ENCODE measurements at regions not wholly inside any gene's neighbourhood (a gene's known extent, or its start where the extent isn't known, plus 50 kb on each side); places are given as distances from the start of the nearest gene placed in this dataset.

GRCh38 chr2:236689393-236689700 is 119.7 kb downstream of the ACKR3 start:
- no peak for DNase-seq (ENCODE audit: low read depth, low spot score)

DNA sequence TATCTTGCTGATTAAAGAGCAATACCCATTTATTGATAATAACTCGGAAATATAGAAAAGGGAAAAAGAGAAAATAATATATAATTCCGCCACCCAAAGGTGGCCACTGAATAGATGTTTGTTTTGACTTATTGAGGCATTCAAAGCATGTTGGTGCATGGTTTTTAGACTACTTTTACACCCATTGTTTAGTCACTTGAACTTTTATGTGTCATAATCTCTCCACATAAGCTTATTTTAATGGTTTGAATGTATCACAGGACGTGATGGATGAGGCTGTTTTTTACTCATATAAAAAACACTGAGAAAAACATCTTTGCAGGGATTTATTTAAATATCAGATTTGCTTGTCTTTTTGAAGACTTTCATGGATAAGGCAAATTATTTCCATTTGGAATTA is 120.4 kb downstream of the ACKR3 start:
- no peak for DNase-seq (ENCODE audit: low read depth, low spot score)

DNA sequence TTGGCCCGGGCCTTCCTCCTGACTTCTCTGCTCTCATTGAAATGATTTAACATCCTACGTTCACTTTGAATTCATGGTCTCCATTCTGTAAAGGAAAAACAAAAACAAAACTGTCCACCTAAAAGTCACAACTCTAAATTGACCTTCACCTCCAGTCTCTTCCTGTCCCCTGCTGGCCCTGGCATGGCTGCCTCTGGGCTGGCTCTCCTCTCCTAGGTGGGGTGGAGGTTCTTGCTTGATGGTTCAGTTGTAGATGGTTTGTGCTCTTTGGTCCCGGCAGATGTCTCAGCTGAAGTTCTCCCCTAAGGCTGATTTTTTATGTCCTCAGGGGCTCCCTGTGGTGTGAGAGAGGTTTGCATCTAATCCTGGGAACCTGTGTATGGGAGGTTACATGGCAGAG is 121.1 kb downstream of the ACKR3 start:
- no peak for DNase-seq (ENCODE audit: low read depth, low spot score)

GRCh38 chr2:236691799-236692167 is 122.2 kb downstream of the ACKR3 start:
- no peak for DNase-seq (ENCODE audit: low read depth, low spot score)

DNA sequence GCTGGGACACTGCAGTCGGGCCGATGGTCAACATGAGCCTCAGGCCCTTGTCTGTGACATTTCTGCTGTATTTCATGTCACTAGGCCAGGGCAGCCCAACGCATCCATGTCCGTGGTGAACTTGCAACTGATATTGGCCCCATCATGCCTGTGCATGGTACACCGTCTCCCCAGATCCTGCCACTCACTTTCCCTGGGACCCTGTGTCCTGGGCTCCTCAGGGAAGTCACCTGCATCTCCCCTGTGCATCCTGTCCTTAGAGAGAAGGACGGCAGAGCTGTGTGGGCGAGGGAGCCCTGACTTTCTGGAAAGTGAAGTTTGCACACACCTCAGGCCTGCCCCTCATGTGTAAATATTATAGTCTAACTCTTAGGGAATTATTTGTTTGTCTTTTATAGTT is 123.3 kb downstream of the ACKR3 start:
- DNase-seq (ENCODE audit: low read depth, low spot score), result no peak

- DNase-seq (ENCODE audit: low read depth, low spot score), result no peak
These were observed 123.9 kb downstream of the ACKR3 start for GRCh38 chr2:236693531-236693930.

- no peak for DNase-seq (ENCODE audit: low read depth, low spot score)
These were observed 124.7 kb downstream of the ACKR3 start for GRCh38 chr2:236694146-236694888.

DNA sequence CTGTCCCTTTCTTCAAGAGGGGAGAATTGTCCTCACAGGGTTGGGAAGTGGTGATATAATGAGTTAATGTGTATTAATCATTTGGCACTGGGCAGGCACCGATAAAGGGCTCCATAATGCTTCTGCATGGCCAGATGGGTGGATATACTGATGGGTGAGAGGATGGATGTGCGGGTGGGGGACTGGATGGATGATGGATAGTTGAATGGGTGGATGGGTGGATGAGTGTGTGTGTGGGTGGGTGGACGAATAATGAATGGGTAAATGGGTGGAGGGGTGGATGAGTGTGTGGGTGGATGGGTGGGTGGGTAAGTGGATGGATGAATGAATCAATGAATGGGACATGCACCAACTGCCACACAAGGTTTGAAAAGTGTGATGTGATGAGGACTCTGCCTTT is 127.2 kb downstream of the ACKR3 start:
- no peak for DNase-seq (ENCODE audit: low read depth, low spot score)

GRCh38 chr2:236698016-236698627 is 128.5 kb downstream of the ACKR3 start:
- no peak for DNase-seq (ENCODE audit: low read depth, low spot score)

GRCh38 chr2:236700703-236701102 is 131.1 kb downstream of the ACKR3 start:
- DNase-seq (ENCODE audit: low read depth, low spot score), result no peak

DNA sequence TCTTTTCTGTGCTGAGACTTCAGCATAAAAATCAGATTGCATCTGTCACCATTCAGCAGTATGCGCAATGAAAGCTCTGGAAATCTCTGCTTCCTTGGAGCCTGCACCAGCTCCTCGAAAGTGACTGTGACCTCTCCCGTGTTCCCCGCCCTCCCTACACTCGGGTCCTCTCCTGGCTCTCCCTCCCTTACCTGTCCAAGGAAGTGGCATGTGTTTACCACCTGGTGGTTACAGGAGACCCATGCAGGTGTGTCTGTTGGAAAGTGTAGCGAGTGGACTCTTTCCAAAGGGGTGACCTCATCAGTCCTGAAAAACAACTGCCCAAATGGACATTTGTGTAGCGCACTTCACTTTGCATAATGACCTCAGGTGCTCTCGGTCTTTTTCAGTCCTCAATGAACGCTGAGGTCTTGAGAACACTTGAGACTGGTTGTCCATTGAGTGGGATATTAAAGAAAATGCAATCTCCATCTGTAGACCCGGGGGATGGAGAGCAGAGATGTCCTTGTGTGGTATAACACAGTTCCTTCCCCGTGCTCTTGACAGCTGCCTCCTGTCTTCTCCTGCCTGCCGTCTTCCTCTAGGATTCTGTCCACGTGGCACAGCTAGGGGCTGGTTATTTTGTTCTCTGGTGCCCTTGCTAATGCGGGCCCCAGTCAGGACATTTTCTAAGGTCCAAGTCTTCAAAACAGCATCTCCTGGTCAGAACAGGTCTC is 133.2 kb downstream of the ACKR3 start:
- no peak for DNase-seq (ENCODE audit: low read depth, low spot score)

- DNase-seq (ENCODE audit: low read depth, low spot score), result no peak
These were observed 133.7 kb downstream of the ACKR3 start for GRCh38 chr2:236703373-236703709.

DNA sequence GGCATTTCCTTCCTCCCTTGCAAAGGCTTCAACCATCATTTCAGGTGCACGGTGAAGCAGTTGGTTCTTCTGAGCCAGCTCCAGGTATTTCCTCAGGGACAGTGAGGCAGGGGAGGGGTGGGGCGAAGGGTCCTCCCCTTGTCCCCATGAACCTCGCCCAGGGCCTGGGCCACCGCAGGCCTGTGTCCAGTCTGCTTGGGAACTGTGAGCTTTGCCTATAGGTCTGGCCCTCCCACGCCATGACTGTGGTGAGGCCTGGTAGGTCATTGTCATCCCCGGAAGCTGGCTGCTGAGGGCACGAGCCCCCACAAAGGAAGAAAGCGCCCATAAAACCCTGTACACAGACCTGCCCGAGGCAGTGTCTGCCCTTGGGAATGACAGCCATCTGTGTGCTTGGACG is 134.3 kb downstream of the ACKR3 start:
- no peak for DNase-seq (ENCODE audit: low read depth, low spot score)

DNA sequence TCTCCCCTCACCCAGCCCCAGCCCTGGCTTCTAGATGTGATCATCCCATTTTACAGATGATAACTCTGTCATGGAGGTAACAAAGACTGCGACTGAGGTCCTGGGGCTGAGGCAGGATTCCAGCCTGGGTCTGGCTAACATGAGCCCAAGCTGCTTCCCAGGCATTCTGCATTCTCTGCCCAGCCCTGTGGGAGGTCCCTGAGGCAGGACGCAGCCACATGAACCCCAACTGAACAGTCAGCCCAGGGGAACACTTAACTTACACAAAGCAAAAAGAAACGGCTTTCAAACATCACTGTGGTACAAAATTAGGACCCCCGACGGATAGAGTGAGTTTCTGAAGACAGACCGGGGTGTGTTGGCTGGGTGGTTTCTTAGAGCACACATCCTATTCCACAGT is 135.3 kb downstream of the ACKR3 start:
- DNase-seq (ENCODE audit: low read depth, low spot score), result no peak

DNA sequence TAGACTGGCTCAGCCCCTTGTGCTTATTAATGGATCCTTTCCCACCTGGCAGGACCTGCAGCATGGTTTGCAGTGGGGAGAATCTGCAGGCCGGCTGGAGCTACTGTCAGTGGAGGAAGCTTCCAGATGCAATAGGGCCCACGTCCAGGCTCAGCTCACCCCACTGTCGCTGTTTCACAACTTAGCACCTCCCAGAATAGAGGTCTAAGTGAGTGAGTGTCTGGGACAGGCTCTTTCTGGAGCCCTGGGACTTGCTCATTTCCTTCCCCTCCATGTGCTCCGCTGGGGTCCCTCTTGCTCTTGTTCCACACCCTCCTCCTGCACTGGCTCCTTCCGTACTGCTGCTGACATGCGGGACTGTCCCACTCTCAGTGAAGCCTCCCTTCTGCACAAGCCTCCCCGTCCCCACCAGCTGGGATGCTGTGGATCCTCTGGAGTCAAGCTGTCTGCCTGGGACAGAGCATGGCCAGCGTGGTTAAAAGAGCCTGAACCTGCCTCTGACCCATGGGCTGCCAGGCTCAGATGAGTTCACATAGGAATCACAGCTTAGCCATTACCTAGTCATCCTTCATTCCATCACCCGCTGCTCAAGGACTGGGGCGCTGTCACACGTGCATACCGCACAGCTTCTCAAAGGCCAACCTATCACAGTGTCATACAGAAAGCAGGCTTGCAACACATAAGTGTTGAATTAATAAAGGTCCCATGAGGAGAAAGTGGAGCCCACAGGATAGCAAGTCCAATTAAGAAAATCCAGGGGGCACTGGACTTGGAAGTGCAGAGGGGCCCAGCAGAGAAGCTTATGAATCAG is 135.9 kb downstream of the ACKR3 start:
- no peak for DNase-seq (ENCODE audit: low read depth, low spot score)

DNA sequence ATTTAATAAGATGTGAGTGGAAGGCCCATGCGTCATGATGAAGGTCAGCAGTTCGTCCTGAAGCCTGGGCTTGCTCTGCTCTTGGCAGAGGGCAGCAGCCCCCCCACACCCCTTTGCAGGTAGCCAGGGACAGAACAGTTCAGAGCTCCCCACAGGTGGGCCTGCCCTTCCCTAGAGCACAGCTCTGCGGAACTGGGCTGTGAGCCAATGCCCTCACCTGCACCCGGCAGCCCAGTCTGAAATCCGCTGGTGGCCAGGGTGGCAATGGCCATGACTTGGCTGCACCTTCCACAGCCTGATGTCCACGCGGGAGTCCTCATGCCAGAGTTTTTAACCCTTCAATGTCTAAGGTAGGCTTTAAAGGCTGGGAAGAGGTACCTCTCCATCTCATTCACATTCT is 136.7 kb downstream of the ACKR3 start:
- DNase-seq (ENCODE audit: low read depth, low spot score), result no peak

- no peak for DNase-seq (ENCODE audit: low read depth, low spot score)
These were observed 137.2 kb downstream of the ACKR3 start for GRCh38 chr2:236706803-236707202.

GRCh38 chr2:236711440-236711839 is 141.8 kb downstream of the ACKR3 start:
- DNase-seq (ENCODE audit: low read depth, low spot score), result no peak

DNA sequence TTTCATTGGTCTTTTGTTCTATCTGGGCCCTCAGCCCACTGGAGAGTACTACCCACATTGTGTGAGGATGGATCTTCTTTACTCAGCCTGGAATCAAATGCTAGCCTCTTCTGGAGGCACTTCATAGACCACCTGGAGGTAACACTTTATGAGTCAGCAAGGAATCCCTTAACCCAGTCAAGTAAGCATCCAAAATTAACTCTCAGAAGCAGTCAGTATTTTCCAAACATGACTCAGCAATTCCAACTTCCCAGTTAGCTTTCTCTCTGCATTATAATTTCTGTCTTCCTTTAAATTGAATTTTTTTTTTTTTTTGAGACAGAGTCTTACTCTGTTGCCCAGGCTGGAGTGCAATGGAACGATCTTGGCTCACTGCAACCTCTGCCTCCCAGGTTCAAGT is 142.7 kb downstream of the ACKR3 start:
- no peak for DNase-seq (ENCODE audit: low read depth, low spot score)

DNA sequence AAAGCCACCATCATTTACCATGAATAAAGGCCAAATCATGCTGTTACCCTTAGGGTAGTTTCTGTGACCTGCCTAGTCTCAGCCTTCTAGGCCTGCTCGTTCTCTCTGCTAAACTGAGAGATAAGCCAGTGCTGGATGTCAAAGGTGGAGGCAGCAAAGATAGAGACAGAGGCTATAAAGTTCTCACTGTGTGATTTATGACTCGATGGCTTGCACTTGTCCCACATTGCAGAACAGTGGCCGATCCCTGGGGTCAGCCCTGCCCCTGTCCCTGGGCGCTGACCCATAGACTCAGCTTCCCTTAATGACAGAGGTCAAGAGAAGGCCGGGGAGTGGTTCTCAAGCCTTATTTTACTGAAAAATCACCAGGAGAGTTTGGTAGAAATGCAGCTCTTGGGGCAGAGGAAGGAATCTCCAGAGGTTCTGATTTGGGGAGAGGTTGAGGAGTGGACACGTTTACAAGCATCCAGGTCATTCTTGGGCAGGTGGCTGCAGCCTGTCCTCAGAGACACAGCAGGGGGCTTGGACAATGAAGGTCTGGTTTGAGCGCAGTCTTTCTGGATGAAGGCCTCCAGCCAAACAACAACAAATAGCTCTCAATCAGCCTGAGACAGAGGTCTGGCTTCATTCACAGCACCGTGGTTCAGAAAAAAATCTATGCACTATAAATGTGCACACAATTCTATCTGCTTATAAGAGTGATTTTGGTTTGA is 143.5 kb downstream of the ACKR3 start:
- no peak for DNase-seq (ENCODE audit: low read depth, low spot score)

DNA sequence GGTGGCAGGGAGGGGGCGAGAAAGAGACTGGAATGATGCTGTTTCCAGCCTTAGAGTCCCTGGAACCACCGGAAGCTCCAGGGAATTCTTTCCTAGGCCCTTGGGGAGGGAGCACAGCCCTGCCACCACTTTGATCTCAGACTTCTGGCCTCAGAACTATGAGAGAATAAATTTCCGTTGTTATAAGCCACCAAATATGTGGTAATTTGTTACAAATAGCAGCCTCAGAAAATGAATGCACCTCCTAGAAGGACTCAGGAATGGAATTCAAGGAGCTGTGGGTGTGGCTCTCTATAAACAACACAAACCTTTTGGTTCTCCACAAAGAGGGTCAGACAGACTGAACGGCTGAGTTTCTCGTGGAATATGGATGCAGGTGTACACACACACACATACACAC is 144.5 kb downstream of the ACKR3 start:
- no peak for DNase-seq (ENCODE audit: low read depth, low spot score)

DNA sequence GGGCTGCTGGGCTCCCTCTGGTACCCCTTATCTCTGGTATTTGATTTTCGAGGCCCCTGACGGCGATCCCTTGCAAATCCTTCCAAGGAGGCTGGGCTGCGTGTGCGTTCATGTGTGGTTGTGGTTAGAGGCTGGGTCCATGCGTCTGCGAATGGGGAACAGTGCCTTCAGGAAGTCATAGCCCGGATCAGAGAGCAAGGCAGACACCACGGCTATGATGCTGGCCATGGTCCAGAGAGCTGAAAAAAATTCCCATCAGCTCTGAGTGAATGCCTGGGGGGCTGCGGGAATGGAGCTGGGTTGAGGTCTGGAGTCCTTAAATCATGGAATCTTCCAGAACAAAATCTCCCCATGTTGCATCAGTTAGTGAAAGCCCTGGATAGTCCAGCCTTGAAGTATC is 145.5 kb downstream of the ACKR3 start:
- no peak for DNase-seq (ENCODE audit: low read depth, low spot score)
